SH-SY5Y (cell line): ENCODE measurements at regions not wholly inside any gene's neighbourhood (a gene's known extent, or its start where the extent isn't known, plus 50 kb on each side); places are given as distances from the start of the nearest gene placed in this dataset.

Source experiments
- GATA2 ChIP-seq: IDR thresholded peaks from 2 replicates; pipeline ENCODE4 v1.6.1; 2011; ENCODE audit warnings: mild to moderate bottlenecking, low read depth, low read length
- GATA3 ChIP-seq: IDR thresholded peaks from 2 replicates; pipeline ENCODE4 v1.6.1; 2011; ENCODE audit warnings: low read depth, mild to moderate bottlenecking, low read length, moderate library complexity

DNA sequence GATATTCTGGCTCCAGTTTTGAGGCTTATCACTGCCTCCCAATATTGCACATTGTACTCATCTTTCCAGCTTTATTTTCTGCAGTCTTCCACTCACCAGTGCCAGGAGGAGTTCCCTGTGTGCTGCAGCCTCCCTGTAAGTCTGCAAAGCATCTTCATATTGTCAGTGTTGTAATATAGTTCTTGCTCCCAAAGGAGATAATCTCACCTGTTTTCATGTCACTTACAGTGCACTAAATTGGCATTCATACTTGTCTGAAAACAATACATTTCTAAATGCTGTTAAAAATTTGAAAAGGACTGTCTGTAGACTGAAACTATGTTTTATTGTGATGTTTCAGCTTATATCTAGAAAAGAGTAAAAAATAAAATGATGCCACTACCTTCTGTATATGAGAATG is 146.8 kb upstream of the TMTC1 start:
- TF ChIP-seq GATA2, result no peak
- TF ChIP-seq GATA3, result no peak
